ENCODE measurements at regions not wholly inside any gene's neighbourhood (a gene's known extent, or its start where the extent isn't known, plus 50 kb on each side); places are given as distances from the start of the nearest gene placed in this dataset.

DNA sequence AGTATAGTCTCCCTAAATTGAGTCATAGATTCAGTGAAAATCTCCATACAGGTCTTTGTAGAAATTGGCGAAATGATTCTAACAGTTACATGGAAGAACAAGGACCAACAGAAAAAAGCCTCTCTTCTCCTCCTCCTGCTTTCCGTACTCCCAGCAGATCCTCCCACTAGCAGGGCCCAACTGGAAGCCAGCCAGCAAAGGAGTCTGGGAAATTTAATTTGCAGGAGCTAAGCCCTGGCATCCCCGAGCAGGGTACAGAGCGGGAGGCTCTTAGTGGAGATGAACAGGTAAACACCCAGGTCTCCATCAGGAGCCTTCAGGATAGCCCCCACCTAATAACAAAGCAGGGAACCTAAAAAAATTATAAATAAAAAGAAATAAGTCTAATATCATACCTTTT, 1473.8 kb downstream of the TBC1D22A start:
- DNase-seq: no peak

GRCh38 chr22:48235744-48236143, 1473.3 kb downstream of the TBC1D22A start:
- DNase-seq: no peak

- DNase-seq: no peak
Measured at GRCh38 chr22:48234011-48234410, 1471.6 kb downstream of the TBC1D22A start.

- no peak for DNase-seq
Measured at GRCh38 chr22:48233586-48233985, 1471.1 kb downstream of the TBC1D22A start.

DNA sequence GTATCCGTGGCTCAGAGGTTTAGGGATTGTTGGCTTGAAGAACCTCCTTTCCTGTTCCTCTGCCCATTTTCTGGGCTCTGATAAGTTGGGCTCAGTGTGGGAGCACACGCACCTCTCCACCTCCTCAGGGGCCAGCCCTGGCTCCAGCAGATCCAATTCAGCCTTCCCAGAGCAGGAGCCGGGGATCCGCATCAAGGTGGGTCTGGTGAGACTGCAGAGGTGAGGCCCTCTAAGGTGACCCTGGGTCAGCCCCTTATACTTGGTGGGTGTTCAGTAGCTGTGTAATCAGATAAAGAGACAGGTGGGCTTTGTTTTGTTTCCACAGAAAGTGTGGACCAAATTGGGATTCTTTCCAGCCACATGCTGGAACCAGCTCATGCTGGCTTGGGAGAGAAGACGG, 1466.0 kb downstream of the TBC1D22A start:
- no peak for DNase-seq

GRCh38 chr22:48227341-48228018, 1465.0 kb downstream of the TBC1D22A start:
- DNase-seq: no peak

GRCh38 chr22:48226026-48227013, 1463.9 kb downstream of the TBC1D22A start:
- no peak for DNase-seq

- no peak for DNase-seq
Measured at GRCh38 chr22:48224332-48224731, 1461.9 kb downstream of the TBC1D22A start.

DNA sequence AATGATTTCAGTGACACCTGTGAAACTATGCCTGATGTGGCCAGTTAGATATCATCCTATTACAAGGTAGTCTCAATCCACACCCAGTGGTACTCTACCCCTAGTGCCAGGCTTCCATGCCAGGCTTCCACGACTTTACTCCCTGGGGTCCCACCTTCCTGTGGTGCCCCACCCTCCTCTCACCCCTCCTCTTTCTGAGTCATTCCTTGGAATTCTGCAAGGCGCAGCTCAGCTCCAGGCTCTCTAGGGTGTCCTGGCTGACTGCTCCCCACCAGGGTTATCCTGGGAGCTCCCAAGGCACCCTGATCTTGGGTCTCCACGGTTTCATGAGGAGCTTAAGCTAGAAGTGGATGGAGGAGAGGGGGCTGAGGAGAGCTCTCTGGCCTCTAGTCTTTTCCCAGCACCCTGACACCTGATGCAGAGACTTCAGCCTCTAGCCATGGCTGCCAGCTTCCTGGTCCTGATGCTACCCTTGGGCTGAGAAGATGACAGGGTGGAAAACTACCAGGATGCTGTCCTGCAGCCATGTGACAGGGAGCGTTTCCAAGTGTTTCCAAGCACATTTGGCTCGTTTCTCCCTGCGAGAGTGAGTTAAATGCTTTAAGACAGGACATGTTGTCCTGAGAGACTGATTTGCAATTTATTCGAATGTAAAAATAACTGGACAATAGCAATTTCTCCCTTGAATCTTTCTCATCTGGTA, 1461.2 kb downstream of the TBC1D22A start:
- DNase-seq: no peak

- DNase-seq: no peak
Measured at GRCh38 chr22:48222742-48223487, 1460.5 kb downstream of the TBC1D22A start.

DNA sequence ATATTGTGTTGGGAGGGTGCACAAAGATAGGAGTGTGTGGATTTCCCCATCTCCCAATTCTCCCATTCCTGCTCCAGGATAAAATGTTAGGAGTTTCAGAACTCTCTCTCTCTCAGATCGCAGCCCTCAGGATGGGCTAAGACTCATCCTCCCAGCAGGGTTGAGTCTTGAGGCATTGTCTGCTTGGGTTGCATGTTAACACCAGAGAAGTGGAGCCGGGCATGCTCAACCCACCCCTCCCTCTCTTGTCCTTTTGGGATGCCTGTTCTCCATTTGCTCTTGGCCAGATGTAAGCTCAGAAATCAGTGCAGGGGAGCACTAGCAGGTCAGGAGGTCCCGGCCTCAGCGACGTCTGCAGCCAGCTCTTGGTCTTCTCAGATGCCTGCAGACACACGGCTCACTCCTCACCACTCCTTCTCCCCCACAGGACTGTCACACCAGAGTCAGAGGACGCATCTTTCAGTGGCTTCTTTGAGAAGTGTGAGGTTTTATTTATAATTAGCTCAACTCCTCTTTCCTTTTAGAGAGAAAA, 1456.5 kb downstream of the TBC1D22A start:
- DNase-seq: no peak

DNA sequence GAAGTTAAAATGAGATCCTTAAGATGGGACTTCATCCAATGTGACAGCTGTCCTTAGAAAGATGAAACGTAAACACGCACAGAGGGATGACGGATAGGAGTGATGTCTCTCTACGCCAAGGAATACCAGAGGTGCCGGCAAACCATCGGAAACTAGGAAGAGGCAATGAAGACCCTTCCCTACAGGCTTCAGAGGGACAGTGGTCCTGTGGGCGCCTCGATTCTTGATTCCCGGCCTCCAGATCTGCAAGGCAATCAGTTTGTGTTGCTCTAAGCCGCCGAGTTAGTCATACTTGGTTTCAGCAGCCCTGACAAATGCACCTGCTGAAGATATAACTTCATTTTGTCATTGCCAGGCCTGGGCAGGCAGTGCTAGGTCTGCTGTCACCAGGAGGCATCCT, 1455.1 kb downstream of the TBC1D22A start:
- DNase-seq: no peak

- no peak for DNase-seq
Measured at GRCh38 chr22:48212727-48213126, 1450.3 kb downstream of the TBC1D22A start.

DNA sequence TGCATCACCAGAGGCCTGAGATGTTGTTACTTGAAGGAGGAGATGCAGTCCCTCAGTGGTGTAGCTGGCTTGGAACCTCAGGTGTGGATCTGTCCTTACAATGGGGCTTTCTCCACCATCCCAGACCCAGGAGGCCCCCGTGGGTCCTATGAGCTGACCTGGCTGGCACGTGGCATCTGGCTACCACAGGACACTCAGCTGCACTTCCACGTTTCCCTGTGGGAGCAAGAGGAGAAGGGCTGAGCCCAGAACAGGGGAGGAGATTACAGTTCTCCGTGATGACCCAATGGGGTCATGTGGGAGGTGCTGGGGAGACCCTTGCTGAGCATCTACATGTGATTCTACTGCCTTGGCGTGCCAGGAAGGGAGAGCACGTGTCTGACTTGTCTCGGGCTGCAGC, 1448.4 kb downstream of the TBC1D22A start:
- DNase-seq: no peak

DNA sequence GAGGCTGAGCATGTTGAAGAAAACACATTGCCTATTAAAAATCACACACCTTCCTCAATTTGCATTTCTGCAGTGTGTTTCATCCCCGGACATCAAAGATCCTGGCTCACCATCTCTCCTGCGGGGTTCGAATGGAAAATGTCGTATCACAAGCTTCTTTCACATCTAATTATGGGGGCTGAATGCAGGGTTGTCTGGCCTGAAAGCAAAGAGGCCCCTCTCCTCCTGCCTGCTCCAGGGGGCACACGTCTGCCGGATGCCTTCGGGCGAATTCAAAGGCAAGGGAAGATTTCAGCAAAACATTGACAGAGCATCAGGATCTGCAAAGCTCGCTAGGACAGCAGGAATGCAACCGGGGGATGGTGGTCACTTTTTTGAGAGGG, 1447.7 kb downstream of the TBC1D22A start:
- DNase-seq: no peak

GRCh38 chr22:48209473-48210197, 1447.2 kb downstream of the TBC1D22A start:
- DNase-seq: no peak

DNA sequence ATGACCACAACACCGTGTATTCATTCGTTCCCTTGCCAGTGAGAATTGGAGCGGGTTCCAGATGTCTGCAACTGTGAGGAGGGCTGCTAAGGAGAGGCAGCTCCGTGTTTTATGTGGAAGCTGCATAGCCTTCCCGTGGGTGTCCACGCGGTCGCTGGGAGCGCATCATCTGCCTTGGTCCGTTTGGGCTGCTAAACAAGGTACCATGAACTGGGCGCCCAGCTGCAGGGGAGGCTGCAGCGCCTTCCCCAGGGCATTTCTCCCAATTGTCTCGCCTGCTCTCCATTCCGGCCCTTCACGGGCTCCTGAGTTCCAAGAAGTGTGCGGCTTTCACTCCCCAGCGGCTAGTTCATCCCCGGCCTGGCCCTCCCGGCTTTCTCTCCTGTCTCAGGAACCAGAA, 1446.4 kb downstream of the TBC1D22A start:
- no peak for DNase-seq

DNA sequence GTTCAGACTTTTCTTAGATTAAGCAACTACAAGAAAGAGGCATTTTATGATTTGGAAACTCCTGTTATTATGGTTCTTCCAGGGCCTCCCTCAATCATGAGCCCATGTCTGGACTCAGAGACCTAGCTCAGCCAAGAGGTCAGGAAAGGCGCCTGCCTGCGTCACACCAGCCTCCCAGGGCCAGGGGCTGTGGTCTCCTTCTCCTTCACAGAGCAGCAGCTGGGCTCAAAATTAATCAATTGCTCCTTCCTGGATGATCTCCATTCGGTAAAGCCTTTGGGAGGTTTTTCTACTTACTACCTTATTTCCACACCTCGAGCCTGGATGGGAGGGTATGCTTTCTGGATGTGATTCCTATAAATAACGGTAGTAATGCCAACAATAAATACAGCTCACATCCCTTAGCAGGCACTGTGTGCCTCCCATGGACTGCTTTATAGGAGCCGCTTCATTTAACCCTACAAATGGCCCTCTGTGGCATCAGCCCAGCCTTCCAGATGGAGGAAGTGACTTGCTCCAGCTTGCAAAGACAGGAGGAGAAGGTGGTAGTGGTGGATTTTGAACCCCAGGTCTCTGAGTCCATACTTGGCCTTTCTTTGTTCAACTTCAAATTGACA, 1445.6 kb downstream of the TBC1D22A start:
- no peak for DNase-seq

GRCh38 chr22:48205790-48206189, 1443.3 kb downstream of the TBC1D22A start:
- DNase-seq: no peak

DNA sequence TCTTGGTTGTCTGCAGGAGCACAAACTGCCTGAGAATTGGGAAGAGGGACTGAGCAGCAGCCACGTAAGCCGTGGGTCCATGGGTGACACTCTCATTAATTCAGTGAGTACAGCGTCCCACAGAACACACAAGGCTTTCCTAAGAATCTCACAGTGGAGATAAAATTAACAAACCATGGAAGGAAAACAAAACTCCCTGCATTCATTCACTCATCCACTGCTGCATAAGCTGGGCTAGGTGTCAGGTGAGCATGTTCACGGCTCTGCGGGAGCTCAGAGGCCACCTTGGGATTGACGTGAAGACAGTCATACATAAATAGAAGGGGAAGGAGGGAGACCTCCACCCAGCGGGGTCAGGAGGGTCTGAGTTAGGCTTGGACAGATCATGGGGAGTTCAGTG, 1442.7 kb downstream of the TBC1D22A start:
- no peak for DNase-seq

- no peak for DNase-seq
Measured at GRCh38 chr22:48204296-48204695, 1441.8 kb downstream of the TBC1D22A start.
